Caco-2 (cell line): ENCODE measurements at regions not wholly inside any gene's neighbourhood (a gene's known extent, or its start where the extent isn't known, plus 50 kb on each side); places are given as distances from the start of the nearest gene placed in this dataset.

Source experiments
- BruUV-seq: library from RNA; stranded (reverse); fragments of 400-500 nt; replicated peaks from 2 replicates; lab custom pipeline; 2021; lab: Mats Ljungman, UMichigan
- CTCF ChIA-PET: fragments of 300-600 bp; sonication (Branson Sonifier 250); formaldehyde crosslinking; loops from one replicate; lab custom pipeline; 2022; ENCODE audit warnings: antibody characterized with exemption; lab: Charles Lee
- POLR2A ChIA-PET: fragments of 300-600 bp; sonication (Branson Sonifier 250); formaldehyde crosslinking; loops from one replicate; lab custom pipeline; 2022; ENCODE audit warnings: antibody characterized with exemption; lab: Charles Lee
- DNase-seq, 2 experiments: peaks; one replicate each; pipeline versions ENCODE4 v3.0.0 to v3.0.0-alpha.2; 2020 to 2022
- H3K27me3 ChIP-seq: replicated peaks from 2 replicates; pipeline ENCODE4 v1.6.0; 2011; ENCODE audit warnings: low read length; ENCODE audit not compliant: control insufficient read depth, insufficient read depth
- H3K36me3 ChIP-seq: 2 replicates; pipeline ENCODE4 v1.5.1; 2011; ENCODE audit warnings: low read length; ENCODE audit not compliant: control insufficient read depth, insufficient read depth
- H3K4me1 ChIP-seq: fragments of 250-450 bp; sonication (Bioruptor Pico); 2 replicates; pipeline ENCODE4 v1.5.1; 2020; ENCODE audit warnings: mild to moderate bottlenecking
- H3K4me3 ChIP-seq: 2 replicates; pipeline ENCODE4 v1.5.1; 2011; ENCODE audit warnings: low read depth, mild to moderate bottlenecking, control low read depth, low read length
- H3K9me3 ChIP-seq: fragments of 250-450 bp; sonication (Bioruptor Pico); 2 replicates; pipeline ENCODE4 v1.5.1; 2020; ENCODE audit warnings: mild to moderate bottlenecking, moderate library complexity
- H3K27ac Mint-ChIP-seq: one replicate; pipeline ENCODE4 v1.8.0; 2022; ENCODE audit warnings: mixed read lengths; ENCODE audit not compliant: unreplicated experiment
- H3K27me3 Mint-ChIP-seq: one replicate; pipeline ENCODE4 v1.8.0; 2022; ENCODE audit warnings: mixed read lengths; ENCODE audit not compliant: insufficient read depth, unreplicated experiment
- H3K36me3 Mint-ChIP-seq: one replicate; pipeline ENCODE4 v1.8.0; 2022; ENCODE audit warnings: mild to moderate bottlenecking, mixed read lengths; ENCODE audit not compliant: insufficient read depth, unreplicated experiment
- H3K4me1 Mint-ChIP-seq: one replicate; pipeline ENCODE4 v1.8.0; 2022; ENCODE audit warnings: low read depth, mixed read lengths; ENCODE audit not compliant: unreplicated experiment
- H3K4me3 Mint-ChIP-seq: one replicate; pipeline ENCODE4 v1.8.0; 2022; ENCODE audit warnings: mild to moderate bottlenecking, moderate library complexity, mixed read lengths; ENCODE audit not compliant: unreplicated experiment
- H3K9me3 Mint-ChIP-seq: one replicate; pipeline ENCODE4 v1.8.0; 2022; ENCODE audit warnings: mixed read lengths; ENCODE audit not compliant: unreplicated experiment
- intact Hi-C: fragments of 100-400 bp; cut with micrococcal nuclease; formaldehyde crosslinking; loops from one replicate; pipeline ENCODE4 v1.10.0; 2022; ENCODE audit not compliant: unreplicated experiment
- TF ChIP-seq, protein P1 (sequence below), 2 experiments: fragments of 200-600 bp in 1 of 2; IDR thresholded peaks; 1 replicate in 1 of 2; 2 replicates in 1 of 2; pipeline versions ENCODE4 v1.5.1 to v1.8.0; 2011 to 2022; ENCODE audit warnings: antibody characterized with exemption in 1 of 2, control low read depth in 1 of 2, inconsistent platforms in 1 of 2, low read depth in 1 of 2, low read length in 1 of 2, mild to moderate bottlenecking in 1 of 2, moderate library complexity in 1 of 2; ENCODE audit not compliant: insufficient read depth in 1 of 2, severe bottlenecking in 1 of 2, unreplicated experiment in 1 of 2

DNA sequence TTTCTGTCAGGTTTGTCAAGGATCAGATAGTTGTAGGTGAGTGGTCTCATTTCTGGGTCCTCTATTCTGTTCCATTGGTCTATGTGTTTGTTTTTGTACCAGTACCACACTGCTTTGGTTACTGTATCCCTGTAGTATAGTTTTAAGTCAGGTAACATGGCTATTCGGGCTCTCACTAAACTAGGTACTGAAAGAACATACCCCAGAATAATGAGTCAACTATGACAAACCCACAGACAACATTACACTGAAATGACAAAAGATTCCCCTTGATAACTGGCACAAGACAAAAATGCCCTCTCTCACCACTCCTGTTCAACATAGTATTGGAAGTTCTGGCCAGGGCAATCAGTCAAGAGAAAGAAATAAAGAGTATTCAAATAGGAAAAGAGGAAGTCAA is 535.3 kb upstream of the CYLC2 start:
- no peak overlapping the region for H3K27ac Mint-ChIP-seq
- CTCF ChIA-PET, result no interaction called here
- no TSS peak for BruUV-seq

DNA sequence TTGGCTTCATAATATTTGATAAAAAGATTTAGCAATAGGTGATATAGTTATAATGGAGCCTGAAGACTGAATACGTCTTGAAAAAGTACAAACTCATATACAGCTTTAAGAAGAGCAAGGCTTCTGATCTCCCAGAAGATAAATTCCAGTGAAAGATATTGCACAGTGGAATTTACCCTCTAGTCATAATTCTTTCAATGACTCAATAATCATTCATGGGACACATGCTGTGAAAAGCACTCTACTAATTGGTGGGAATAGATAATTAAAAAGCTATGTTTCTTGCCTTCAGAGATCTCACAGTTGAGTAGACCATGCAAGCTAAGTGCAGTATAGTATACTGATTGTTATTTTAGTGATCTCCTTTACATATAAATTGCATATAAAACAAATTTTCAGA is 538.6 kb upstream of the CYLC2 start:
- no peak overlapping the region for H3K4me3 Mint-ChIP-seq
- H3K27me3 Mint-ChIP-seq, result no peaks in the 10 kb centered on the region
- no peak overlapping the region for H3K27ac Mint-ChIP-seq
- Histone ChIP-seq H3K4me3 (no peak overlapping the region), H3K9me3 (no peaks in the 10 kb centered on the region), H3K4me1 (no peaks in the 10 kb centered on the region), H3K27me3 (no peaks in the 10 kb centered on the region), H3K36me3 (no peaks in the 10 kb centered on the region)
- DNase-seq, result no peak
- intact Hi-C loops, result no loop called here
- POLR2A ChIA-PET, result no interaction called here
- CTCF ChIA-PET, result no interaction called here
- no peaks in the 10 kb centered on the region for H3K36me3 Mint-ChIP-seq
- TF ChIP-seq, protein P1, sequence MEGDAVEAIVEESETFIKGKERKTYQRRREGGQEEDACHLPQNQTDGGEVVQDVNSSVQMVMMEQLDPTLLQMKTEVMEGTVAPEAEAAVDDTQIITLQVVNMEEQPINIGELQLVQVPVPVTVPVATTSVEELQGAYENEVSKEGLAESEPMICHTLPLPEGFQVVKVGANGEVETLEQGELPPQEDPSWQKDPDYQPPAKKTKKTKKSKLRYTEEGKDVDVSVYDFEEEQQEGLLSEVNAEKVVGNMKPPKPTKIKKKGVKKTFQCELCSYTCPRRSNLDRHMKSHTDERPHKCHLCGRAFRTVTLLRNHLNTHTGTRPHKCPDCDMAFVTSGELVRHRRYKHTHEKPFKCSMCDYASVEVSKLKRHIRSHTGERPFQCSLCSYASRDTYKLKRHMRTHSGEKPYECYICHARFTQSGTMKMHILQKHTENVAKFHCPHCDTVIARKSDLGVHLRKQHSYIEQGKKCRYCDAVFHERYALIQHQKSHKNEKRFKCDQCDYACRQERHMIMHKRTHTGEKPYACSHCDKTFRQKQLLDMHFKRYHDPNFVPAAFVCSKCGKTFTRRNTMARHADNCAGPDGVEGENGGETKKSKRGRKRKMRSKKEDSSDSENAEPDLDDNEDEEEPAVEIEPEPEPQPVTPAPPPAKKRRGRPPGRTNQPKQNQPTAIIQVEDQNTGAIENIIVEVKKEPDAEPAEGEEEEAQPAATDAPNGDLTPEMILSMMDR (IDR thresholded peaks at IDR 0.05; ENCODE audit: insufficient read depth in 1 of 2, low read depth in 1 of 2, low read length in 1 of 2, severe bottlenecking in 1 of 2, unreplicated experiment in 1 of 2), result no peak
- no peaks in the 10 kb centered on the region for H3K9me3 Mint-ChIP-seq
- no TSS peak for BruUV-seq
- H3K4me1 Mint-ChIP-seq, result no peaks in the 10 kb centered on the region

More for the DNA sequence above, 535.3 kb upstream of the CYLC2 start:
- H3K4me3 ChIP-seq, result no peak overlapping the region
- TF ChIP-seq, protein P1 (IDR thresholded peaks at IDR 0.05; ENCODE audit: insufficient read depth in 1 of 2, low read depth in 1 of 2, low read length in 1 of 2, severe bottlenecking in 1 of 2, unreplicated experiment in 1 of 2), result no peak
- POLR2A ChIA-PET, result no interaction called here
- DNase-seq, result no peak
- Mint-ChIP-seq H3K27me3 (peaks cover 6% of the 10 kb centered on the region), H3K36me3 (no peaks in the 10 kb centered on the region), H3K4me1 (no peaks in the 10 kb centered on the region), H3K9me3 (no peaks in the 10 kb centered on the region), H3K4me3 (no peak overlapping the region)
- H3K9me3 ChIP-seq, result no peaks in the 10 kb centered on the region
- no peaks in the 10 kb centered on the region for H3K36me3 ChIP-seq
- no peaks in the 10 kb centered on the region for H3K4me1 ChIP-seq
- intact Hi-C loops, result no loop called here
- no peaks in the 10 kb centered on the region for H3K27me3 ChIP-seq

DNA sequence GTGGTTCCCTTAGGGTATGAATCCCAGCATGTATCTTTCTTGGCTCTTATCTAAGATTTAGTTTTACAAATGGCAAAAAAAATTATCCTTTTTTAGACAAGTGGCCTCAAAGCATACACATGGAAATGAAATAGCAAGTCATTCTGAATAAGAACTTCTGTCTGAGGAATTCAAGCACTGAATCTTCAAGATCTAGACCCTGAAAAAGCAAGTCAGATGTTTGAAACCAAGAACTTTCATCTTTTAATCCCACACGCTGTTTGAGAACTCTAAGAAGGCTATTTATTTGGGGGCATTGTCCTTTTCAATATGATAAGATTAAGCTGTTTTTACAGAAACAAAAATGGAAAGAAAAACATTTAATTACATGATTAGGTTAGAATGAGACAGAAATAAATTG is 549.2 kb upstream of the CYLC2 start:
- no TSS peak for BruUV-seq
- Histone ChIP-seq H3K4me1 (no peaks in the 10 kb centered on the region), H3K27me3 (no peaks in the 10 kb centered on the region), H3K4me3 (no peak overlapping the region), H3K9me3 (no peaks in the 10 kb centered on the region), H3K36me3 (no peaks in the 10 kb centered on the region)
- ChIA-PET POLR2A (no interaction called here), CTCF (no interaction called here)
- H3K4me1 Mint-ChIP-seq, result no peaks in the 10 kb centered on the region
- peaks cover 11% of the 10 kb centered on the region for H3K9me3 Mint-ChIP-seq
- TF ChIP-seq, protein P1 (IDR thresholded peaks at IDR 0.05; ENCODE audit: insufficient read depth in 1 of 2, low read depth in 1 of 2, low read length in 1 of 2, severe bottlenecking in 1 of 2, unreplicated experiment in 1 of 2), result no peak
- H3K27ac Mint-ChIP-seq, result no peak overlapping the region
- intact Hi-C loops, result no loop called here
- no peaks in the 10 kb centered on the region for H3K36me3 Mint-ChIP-seq
- H3K4me3 Mint-ChIP-seq, result no peak overlapping the region
- H3K27me3 Mint-ChIP-seq, result no peaks in the 10 kb centered on the region
- DNase-seq, result no peak
